Glomerular visceral epithelial cell (primary cell): ENCODE measurements at regions not wholly inside any gene's neighbourhood (a gene's known extent, or its start where the extent isn't known, plus 50 kb on each side); places are given as distances from the start of the nearest gene placed in this dataset.
A peak's percentile ranks its signal among the peaks of the same experiment; 100 is the strongest.
"Not testable (repeated sequence)": the region's sequence is repeated elsewhere in the genome, so short reads cannot be mapped to it uniquely, and the experiment has no call there.

Experiments
- DNase-seq: peaks from one replicate; pipeline ENCODE4 v3.0.0-alpha.2; 2016; ENCODE audit errors: extremely low spot score

DNA sequence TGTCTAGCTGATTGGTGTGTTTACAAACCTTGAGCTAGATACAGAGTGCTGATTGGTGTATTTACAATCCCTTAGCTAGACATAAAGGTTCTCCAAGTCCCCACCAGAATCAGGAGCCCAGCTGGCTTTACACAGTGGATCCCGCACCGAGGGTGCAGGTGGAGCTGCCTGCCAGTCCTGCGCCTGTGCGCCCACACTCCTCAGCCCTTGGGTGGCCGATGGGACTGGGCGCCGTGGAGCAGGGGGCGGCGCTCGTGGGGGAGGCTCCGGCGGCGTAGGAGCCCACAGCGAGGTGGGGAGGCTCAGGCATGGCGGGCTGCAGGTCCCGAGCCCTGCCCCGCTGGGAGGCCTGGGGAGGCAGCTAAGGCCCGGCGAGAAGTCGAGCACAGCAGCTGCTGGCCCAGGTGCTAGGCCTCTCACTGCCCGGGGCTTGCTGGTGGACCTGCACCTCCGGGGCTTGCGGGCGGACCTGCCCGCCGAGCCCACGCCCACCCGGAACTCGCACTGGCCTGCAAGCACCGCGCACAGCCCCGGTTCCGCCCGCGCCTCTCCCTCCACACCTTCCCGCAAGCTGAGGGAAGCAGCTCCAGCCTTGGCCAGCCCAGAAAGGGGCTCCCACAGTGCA, 51.0 kb upstream of the CDYL start:
- DNase-seq: not testable (repeated sequence)

DNA sequence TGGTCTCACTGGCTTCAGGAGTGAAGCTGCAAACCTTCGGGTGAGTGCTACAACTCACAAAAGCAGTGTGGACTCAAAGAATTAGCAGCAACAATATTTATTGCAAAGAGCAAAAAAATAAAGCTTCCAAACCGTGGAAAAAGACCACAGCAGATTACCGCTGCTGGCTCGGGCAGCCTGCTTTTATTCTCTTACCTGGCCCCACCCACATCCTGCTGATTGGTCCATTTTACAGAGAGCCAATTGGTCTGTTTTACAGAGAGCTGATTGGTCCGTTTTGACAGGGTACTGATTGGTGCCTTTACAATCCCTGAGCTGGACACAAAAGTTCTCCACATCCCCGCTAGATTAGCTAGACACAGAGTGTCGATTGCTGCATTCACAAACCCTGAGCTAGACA, 51.5 kb upstream of the CDYL start:
- DNase-seq: not testable (repeated sequence)

DNA sequence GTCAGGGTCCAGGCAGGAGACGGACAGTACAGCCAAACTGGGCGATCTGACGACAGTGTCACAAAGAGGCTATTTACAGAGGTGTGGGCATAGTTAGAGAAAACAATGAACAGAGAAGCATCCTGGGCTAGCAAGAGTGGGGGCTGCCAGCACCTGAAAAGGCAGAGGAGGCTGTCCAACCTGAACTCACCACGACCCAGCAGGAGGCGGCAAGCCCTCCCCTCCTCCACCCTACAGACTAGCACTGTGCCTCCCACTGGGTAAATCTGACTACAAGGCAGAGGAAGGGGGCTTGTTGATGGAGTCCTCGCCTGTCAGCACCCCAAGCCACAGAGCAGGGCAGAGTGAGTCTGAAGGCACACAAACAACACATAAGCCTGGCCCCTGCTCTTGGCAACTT, 52.8 kb upstream of the CDYL start:
- DNase-seq: no peak

DNA sequence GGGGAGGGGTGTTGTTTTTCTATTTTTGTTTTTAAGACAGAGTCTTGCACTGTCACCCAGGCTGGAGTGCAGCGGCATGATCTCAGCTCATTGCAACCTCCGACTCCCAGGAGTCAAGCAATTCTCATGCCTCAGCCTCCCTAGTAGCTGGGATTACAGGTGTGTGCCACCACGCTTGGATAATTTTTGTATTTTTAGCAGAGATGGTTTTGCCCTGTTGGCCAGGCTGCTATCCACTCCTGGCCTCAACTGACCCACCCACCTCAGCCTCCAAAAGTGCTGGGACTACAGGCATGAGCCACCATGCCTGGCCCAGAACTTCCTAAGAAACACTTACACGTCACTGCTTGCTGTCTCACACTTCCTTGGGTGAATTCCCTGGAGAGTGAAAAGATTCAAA, 54.8 kb upstream of the CDYL start:
- DNase-seq: not testable (repeated sequence)

DNA sequence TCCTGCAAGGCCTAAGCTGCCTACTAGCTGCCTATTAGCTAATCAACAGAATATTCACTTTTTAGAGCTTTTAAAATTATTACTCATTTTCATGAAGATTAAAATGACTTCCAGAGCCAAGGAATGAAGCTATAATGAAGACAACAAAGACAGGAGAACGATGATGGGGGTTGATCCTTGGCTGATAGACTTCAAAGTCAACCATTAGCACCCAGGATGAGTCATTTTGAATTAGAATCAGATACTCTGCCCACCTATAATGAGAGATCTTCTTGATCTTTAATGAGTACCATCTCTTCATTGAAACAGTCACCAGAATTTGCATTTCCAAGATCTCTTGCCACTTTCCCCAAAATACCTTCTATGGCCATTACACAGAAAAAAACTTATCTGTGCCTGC, 56.7 kb upstream of the CDYL start:
- no peak for DNase-seq

DNA sequence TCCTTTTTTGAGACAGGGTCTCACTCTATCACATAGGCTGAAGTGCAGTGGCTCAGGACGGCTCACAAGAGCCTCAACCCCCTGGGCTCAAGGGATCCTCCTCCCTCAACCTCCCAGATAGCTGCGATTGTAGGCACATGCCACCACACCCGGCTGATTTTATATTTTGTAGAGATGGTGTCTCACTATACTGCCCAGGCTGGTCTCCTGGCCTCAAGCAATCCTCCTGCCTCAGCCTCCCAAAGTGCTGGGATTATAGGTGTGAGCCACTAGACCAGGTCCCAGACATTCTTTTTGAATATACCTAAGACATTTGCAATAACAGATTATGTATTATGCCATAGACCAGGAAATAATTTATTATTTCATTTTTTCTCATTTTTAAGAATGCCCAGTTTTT, 58.3 kb upstream of the CDYL start:
- DNase-seq: no peak

DNA sequence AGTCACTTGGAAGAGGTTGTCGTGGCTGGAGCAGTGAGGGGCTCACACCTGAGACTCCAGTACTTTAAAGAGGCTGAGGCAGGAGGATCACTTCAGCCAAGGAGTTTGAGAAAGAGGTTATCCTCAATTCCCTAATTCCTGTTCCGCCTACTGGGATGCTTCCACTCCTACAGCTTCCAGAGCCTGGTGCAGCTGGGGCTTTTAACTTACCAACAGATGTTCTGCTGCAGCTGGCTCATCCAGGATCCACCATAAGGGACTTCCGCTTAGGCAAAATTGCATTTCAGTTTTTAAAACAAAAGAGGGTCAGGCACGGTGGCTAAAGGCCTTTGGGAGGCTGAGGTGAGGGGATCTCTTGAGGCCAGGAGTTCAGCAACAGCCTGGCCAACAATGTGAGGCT, 59.1 kb upstream of the CDYL start:
- DNase-seq: no peak

DNA sequence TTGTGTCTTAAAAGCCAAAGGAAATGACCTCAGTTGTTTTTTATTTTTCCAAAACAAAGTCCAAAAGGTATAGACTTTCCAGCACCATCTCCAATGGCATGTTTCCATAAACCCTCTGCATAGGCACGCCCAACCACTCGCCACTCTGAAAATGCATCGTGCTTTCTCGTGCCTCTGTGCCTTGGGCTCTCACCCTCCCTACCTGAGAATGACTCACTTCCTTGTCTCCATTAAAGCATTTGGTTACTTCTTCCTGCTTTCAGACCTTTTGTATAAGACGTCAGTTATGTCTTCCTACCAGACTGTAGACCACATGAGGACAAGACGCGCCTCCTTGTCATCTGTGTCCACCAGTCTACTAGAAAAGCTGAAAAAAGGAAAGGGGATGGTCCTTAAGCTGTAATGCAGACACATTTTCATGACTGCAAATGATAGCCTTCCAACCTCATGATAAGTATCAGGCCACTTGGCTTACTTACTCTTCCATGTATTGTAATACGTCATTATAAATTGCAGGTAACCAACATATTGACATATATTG, 61.2 kb upstream of the CDYL start:
- no peak for DNase-seq

DNA sequence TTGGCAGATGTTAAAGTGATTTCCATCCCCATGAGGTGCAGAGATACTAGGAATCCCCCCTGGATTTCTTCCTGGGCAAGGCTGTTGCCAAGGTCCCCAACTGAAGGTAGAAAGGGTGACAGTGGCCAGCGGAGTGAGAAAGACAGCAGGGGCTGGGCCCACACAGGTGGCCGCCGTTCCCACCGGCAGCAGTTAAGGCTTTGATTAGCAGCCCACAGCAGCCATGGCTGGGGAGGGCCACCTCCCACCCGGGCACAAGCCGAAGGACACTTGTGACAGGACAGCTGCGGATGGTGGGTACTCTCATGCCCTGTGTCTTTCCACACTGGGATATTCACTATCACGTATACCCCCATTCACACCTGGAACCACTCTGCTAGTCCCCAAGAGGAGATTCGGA, 63.9 kb upstream of the CDYL start:
- no peak for DNase-seq

DNA sequence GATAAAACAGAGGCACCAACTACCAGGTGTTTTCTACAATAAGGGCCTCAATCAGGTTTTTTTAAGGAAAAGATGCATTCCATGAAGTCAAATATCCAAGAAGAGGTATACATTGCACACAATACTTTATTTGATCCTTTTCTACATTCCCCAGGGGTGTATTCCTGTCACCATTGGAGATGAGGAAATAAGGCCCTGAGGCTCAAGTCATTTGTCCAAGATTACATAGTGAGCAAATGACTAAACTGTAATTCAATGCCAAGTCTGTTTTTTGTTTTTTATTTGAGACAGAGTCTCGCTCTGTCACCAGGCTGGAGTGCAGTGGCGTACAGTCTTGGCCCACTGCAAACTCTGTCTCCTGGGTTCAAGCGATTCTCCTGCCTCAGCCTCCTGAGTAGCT, 69.2 kb upstream of the CDYL start:
- DNase-seq: no peak

DNA sequence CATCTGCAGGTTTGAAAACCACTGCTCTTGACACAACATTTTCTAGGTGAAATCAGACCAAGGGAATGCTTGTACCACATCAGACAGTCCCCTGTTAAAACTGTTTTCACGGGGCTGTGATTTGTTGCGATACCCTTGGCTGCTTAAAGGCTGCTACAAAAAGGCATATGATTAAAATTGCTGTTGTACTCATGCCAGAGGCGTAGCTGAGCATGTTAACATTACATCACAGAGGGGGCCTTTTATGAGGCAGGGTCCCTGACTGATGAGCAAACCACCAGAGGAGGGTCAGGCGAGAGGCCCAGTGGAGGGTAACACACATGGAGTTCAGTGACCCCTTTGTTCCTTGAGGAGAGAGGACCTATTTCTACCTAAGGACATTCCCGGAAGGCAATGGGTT, 70.4 kb upstream of the CDYL start:
- DNase-seq: no peak

DNA sequence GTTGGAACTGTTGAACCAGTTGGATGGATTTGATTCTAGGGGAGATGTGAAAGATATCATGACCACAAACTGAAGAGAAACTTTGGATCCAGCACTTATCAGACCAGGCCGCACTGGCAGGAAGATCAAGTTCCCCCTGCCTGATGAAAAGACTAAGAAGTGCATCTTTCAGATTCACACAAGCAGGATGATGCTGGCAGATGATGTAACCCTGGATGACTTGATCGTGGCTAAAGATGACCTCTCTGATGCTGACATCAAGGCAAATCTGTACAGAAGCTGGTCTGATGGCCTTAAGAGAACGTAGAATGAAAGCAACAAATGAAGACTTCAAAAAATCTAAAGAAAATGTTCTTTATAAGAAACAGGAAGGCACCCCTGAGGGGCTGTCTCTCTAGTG, 72.8 kb upstream of the CDYL start:
- no peak for DNase-seq

DNA sequence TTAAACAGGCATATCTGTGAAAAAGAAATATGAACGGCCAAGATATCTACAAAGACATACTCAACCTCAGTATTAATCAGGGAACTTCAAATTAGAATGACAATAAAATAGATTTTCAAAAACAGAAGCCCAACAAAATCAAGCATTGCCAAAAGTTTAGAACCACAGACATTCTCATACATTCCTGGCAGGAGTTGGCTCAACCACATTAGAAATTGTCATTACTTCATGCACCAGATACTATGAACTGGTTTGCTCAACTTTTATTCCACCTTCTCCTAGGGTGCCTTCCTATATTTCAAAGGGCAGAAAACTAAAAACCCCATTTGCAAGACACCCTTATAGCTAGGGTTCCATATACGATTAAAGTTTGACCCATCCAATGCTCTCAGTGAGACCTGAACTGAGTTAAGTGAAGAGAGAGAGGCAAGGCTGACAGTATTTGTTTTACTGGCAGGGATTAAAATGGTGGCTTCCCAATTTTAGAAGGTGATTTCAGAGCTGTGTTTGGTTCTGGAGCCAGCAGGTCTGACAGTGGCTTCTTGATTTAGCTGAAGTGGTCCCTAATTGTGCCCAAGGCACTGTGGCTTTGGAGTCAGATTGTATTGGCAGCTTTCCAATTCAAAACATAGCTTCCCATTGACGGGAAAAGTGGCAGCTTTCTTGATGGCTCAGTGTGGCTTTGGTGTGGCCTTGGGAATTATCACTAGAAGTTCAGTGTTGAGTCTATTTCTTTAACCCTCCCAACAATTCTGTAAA, 77.1 kb upstream of the CDYL start:
- no peak for DNase-seq

DNA sequence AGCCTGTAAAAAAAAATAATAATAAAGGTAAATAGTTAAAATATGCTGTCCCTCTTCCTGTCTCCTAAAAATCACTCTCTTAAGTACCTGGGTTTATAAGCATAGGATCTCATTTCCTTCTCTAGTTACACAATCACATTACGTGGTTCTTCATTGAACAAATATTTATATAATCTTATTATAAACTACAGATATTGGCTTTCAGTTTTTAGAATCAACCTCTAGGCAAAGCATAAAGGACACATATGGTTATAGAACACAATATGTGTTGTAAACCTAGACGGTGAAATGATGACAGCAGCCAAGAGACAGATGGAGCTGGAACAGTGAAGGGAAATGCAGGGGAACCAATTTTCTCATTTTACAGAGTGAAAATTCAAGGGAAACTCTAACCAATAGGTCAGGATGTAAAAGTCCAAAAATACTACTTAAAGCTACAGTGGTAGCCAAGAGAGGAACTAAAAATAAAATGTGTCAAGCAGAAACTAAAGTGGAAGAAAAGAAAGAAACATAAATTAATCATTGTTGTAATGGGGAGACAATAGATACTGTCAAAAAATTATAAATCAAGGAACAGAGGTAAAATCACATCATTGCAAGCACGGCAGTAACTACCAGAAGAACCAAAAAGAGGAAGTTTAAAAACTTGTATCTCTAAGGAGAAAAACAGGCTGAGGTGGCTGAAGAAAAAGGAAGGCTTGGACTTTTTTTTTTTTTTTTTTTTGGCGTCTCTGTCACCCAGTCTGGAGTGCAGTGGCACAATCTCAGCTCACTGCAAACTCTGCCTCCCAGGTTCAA, 82.8 kb upstream of the CDYL start:
- no peak for DNase-seq

DNA sequence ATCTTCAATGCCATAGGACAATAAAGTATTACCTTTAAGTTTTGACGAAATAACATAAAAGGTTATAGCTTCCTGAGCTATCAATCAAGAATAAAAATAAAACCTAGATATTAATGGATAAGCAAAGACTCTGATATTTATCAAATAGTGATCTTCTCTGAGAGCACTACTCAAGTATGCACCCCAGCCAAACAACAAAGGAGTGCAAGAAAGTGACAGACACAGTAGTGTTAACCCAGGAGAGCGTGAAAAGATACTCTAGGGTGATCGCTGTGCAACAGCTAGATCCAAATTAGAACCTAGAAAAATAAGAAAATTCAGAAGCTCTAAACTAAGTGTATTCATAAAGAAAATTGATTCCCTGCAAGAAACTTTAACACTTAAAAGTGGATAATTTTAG, 83.5 kb upstream of the CDYL start:
- DNase-seq: no peak

DNA sequence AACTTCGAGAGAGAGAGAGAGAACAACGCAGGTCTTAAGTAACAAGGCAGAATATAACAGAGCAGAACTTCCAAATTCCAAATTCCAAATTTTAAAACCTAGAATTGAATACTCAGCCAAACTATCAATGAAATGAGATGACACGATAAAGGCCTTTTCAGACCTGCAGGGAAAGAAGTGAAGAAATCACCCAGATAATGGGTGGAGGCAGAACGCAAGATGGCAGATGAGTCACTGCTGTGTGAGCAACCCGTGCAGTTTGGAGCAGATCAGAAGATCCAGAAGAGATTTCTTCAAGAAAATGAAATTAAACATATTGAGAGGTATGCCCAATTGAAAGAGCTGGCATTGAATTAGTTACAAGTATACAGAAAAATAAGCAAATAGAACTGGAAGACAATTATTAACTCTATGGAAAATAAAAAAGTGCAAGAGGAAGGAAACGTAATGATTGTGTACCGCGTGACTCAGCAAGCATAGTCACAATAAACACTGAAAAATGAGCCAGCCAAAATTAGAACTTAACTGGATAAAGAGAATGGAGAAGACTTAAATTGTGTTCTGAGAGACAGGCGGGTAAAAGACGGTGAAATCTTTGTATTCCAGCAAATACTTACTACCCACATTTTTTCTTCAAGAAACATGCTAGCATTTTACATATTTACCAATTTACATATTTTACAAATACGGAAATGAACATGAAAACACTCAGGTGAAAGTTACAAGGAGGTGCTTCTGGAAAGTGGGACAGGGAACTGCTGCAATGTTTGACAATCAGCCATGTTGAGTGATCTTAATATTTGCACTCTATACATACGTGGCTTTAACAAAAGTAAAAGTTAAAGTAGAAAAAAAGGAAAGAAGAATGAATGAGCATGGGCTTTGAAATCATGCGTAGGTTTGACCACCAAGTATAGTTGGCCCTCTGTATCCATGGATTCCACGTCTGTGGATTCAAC, 87.9 kb upstream of the CDYL start:
- peak; percentile 43 for DNase-seq

DNA sequence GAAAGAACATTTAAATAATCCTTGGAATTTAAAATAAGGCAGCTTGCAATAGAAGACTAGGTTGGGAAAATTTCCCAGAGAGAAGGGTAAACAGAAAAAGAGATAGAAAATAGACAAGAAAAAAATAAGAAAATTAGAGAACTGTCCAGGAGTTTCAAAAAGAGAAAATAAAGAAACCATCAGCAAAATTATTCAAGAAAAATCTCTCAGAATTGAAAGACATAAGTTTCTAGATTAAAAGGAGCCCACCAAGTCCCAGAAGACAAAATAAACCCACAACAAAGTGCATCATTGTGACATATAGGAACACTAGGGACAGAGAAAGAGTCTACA, 88.6 kb upstream of the CDYL start:
- DNase-seq: no peak

DNA sequence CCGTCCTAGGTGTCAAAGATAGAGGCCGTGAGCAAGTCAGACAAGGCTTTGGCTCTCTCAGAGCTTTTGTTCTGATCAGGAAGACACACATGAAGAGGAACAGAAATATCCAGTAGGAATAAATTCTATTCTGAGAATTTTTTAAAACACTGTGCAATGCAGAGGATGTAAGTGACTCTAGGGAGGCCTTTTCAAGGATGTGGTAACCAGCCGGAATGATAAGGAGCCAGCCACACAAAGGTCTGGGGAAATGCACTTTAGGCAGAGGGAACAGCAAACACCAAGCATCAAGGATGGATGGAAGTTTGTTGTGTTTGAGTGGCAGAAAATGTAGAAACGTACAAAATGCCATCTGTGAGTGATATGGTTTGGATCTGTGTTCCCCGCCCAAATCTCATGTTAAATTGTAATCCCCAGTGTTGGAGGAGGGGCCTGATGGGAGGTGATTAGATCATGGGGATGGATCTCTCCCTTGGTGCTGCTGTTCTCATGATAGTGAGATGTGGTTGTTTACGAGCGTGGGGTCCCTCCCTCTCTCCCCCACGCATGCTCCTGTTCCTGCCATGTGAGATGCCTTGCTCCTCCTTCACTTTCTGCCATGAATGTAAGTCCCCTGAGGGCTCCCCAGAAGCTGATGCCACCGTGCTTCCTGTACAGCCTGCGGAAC, 93.6 kb upstream of the CDYL start:
- no peak for DNase-seq

DNA sequence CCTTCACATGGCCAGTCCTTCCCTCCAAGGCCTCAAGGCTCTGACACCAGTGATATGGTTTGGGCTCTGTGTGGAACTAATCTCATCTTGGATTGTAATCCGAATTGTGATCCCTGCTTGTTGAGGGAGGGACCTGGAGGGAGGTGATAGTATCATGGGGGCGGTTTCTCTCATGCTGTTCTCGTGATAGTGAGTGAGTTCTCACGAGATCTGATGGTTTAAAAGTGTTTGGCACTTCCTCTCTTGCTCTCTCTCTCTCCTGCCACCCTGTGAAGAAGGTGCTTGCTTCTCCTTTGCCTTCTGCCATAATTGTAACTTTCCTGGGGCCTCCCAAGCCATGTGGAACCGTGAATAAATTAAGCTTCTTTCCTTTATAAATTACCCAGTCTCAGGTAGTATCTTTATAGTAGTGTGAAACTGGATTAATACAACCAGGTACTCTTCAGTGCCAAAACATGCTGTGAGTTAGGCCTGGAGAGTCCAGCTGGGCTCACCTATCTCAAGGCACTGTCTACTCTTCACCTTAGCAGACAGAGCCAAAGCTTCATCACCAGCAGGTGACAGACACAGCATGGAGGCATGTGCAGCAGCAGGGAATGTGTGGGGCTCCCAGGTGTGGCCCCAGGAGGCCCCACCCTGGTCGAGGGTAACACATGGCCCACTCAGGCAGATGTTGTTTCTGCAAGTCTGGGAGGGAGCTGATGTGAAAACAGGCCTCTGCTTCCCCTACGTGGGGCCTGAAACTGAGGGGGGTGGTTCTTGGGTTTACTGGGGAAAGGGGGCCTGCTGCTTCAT, 97.5 kb upstream of the CDYL start:
- DNase-seq: no peak

DNA sequence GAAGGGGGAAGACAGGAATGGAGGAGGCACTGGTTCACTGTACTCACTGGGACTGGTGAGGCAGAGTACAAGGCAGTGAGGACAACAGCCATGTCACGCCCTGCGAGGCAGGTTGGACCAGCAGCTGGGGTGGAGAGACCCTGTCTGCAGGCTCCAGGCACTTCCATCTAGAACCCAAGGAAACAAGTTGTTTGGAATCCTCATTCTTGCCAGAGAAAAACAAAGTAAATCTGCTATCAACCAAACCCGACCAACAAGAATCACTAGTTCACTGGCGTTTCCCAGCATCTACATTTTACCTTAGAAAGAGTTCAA, 98.5 kb upstream of the CDYL start:
- no peak for DNase-seq
